BLaER1 treated with 17β-estradiol and CSF1 and Interleukin-3, amounts not matched to agents 10 nM and 100 nM (cell line): ENCODE measurements at regions not wholly inside any gene's neighbourhood (a gene's known extent, or its start where the extent isn't known, plus 50 kb on each side); places are given as distances from the start of the nearest gene placed in this dataset.
A peak's percentile ranks its signal among the peaks of the same experiment; 100 is the strongest.

ENCODE experiments used
- H3K27ac ChIP-seq, 11 experiments: shearing (Covaris generic); formaldehyde crosslinking; 2 replicates each; pipeline ENCODE4 v1.8.1; 2022
- H3K27me3 ChIP-seq, 11 experiments: shearing (Covaris generic); formaldehyde crosslinking; 2 replicates each; pipeline ENCODE4 v1.8.1; 2022
- H3K36me3 ChIP-seq, 11 experiments: shearing (Covaris generic); formaldehyde crosslinking; 2 replicates each; pipeline ENCODE4 v1.8.1; 2022
- H3K4me1 ChIP-seq, 10 experiments: shearing (Covaris generic); formaldehyde crosslinking; 2 replicates each; pipeline ENCODE4 v1.8.1; 2022
- H3K4me2 ChIP-seq, 11 experiments: shearing (Covaris generic); formaldehyde crosslinking; 2 replicates each; pipeline ENCODE4 v1.8.1; 2022
- H3K4me3 ChIP-seq, 10 experiments: shearing (Covaris generic); formaldehyde crosslinking; 2 replicates each; pipeline ENCODE4 v1.8.1; 2022
- H3K9ac ChIP-seq, 11 experiments: shearing (Covaris generic); formaldehyde crosslinking; 2 replicates each; pipeline ENCODE4 v1.8.1; 2022
- H3K9me3 ChIP-seq, 11 experiments: shearing (Covaris generic); formaldehyde crosslinking; replicated peaks in 1 of 11; 2 replicates each; pipeline ENCODE4 v1.8.1; 2022
- H4K20me1 ChIP-seq, 11 experiments: shearing (Covaris generic); formaldehyde crosslinking; 2 replicates each; pipeline ENCODE4 v1.8.1; 2022
- Cebpa-rat ChIP-seq, 11 experiments: shearing (Covaris generic); IDR thresholded peaks; 2 replicates each; pipeline ENCODE4 v1.8.1; 2022

- no peak for TF ChIP-seq Cebpa-rat (IDR thresholded peaks at IDR 0.05)
- Histone ChIP-seq H4K20me1 (no peaks in the 10 kb centered on the region), H3K9me3 (no peaks in the 10 kb centered on the region), H3K4me2 (no peak overlapping the region), H3K9ac (no peak overlapping the region), H3K27ac (no peak overlapping the region), H3K4me3 (no peak overlapping the region), H3K27me3 (no peaks in the 10 kb centered on the region), H3K36me3 (no peaks in the 10 kb centered on the region), H3K4me1 (peaks cover 0 to 10% (median 0%) of the 10 kb centered on the region in 10 experiments; a peak in 5 of 20 replicates)
These were observed 528.5 kb upstream of the CCDC196 start for GRCh38 chr14:65957631-65958205.

- Histone ChIP-seq H3K4me1 (peaks cover 0 to 14% (median 0%) of the 10 kb centered on the region in 10 experiments; a peak in 5 of 20 replicates), H3K27me3 (no peaks in the 10 kb centered on the region), H3K4me2 (peak overlapping the region in 2 of 11 experiments; percentile 40 to 51; a peak in 3 of 22 replicates), H3K9me3 (no peaks in the 10 kb centered on the region), H4K20me1 (no peaks in the 10 kb centered on the region), H3K9ac (no peak overlapping the region), H3K27ac (no peak overlapping the region), H3K36me3 (no peaks in the 10 kb centered on the region), H3K4me3 (no peak overlapping the region)
- no peak for TF ChIP-seq Cebpa-rat (IDR thresholded peaks at IDR 0.05)
These were observed 527.3 kb upstream of the CCDC196 start for GRCh38 chr14:65958664-65959562.

GRCh38 chr14:65959563-65960024, 526.6 kb upstream of the CCDC196 start:
- no peaks in the 10 kb centered on the region for H3K9me3 ChIP-seq

GRCh38 chr14:65961004-65961403, 525.2 kb upstream of the CCDC196 start:
- no peaks in the 10 kb centered on the region for H3K9me3 ChIP-seq
- no peaks in the 10 kb centered on the region for H4K20me1 ChIP-seq
- no peak for TF ChIP-seq Cebpa-rat (IDR thresholded peaks at IDR 0.05)
- peaks cover 0 to 14% (median 0%) of the 10 kb centered on the region in 10 experiments; a peak in 5 of 20 replicates for H3K4me1 ChIP-seq
- H3K4me3 ChIP-seq, result no peak overlapping the region
- no peak overlapping the region for H3K4me2 ChIP-seq
- no peaks in the 10 kb centered on the region for H3K27me3 ChIP-seq
- H3K27ac ChIP-seq, result no peak overlapping the region
- no peak overlapping the region for H3K9ac ChIP-seq
- no peaks in the 10 kb centered on the region for H3K36me3 ChIP-seq

More at GRCh38 chr14:65959563-65960024, 526.6 kb upstream of the CCDC196 start:
- no peaks in the 10 kb centered on the region for H3K36me3 ChIP-seq
- H3K4me3 ChIP-seq, result no peak overlapping the region
- H3K9ac ChIP-seq, result no peak overlapping the region
- H3K27ac ChIP-seq, result no peak overlapping the region
- no peak overlapping the region for H3K4me2 ChIP-seq
- no peaks in the 10 kb centered on the region for H4K20me1 ChIP-seq
- no peaks in the 10 kb centered on the region for H3K27me3 ChIP-seq
- TF ChIP-seq Cebpa-rat (IDR thresholded peaks at IDR 0.05), result no peak
- peaks cover 0 to 14% (median 0%) of the 10 kb centered on the region in 10 experiments; a peak in 5 of 20 replicates for H3K4me1 ChIP-seq

- Histone ChIP-seq H3K9me3 (no peaks in the 10 kb centered on the region), H3K27ac (no peak overlapping the region), H3K4me3 (no peak overlapping the region), H3K36me3 (no peaks in the 10 kb centered on the region), H3K4me2 (peak overlapping the region in 1 of 11 experiments; percentile 29; a peak in 1 of 22 replicates), H3K4me1 (peaks cover 0 to 14% (median 0%) of the 10 kb centered on the region in 10 experiments; a peak in 5 of 20 replicates), H3K9ac (no peak overlapping the region), H4K20me1 (no peaks in the 10 kb centered on the region), H3K27me3 (no peaks in the 10 kb centered on the region)
- TF ChIP-seq Cebpa-rat (IDR thresholded peaks at IDR 0.05), result no peak
These were observed 523.2 kb upstream of the CCDC196 start for GRCh38 chr14:65962952-65963351.

- Histone ChIP-seq H4K20me1 (no peaks in the 10 kb centered on the region), H3K36me3 (no peaks in the 10 kb centered on the region), H3K4me3 (no peak overlapping the region), H3K9ac (no peak overlapping the region), H3K27me3 (no peaks in the 10 kb centered on the region), H3K4me1 (peaks cover 0 to 6% (median 0%) of the 10 kb centered on the region in 10 experiments; a peak in 1 of 20 replicates), H3K4me2 (no peak overlapping the region), H3K27ac (no peak overlapping the region), H3K9me3 (no peaks in the 10 kb centered on the region)
- TF ChIP-seq Cebpa-rat (IDR thresholded peaks at IDR 0.05), result no peak
These were observed 521.8 kb upstream of the CCDC196 start for GRCh38 chr14:65964366-65964765.

- H3K27ac ChIP-seq, result no peak overlapping the region
- no peaks in the 10 kb centered on the region for H3K36me3 ChIP-seq
- peaks cover 0 to 6% (median 0%) of the 10 kb centered on the region in 10 experiments; a peak in 1 of 20 replicates for H3K4me1 ChIP-seq
- H3K9ac ChIP-seq, result no peak overlapping the region
- no peak overlapping the region for H3K4me3 ChIP-seq
- H3K27me3 ChIP-seq, result no peaks in the 10 kb centered on the region
- TF ChIP-seq Cebpa-rat (IDR thresholded peaks at IDR 0.05), result no peak
- no peaks in the 10 kb centered on the region for H3K9me3 ChIP-seq
- no peak overlapping the region for H3K4me2 ChIP-seq
- H4K20me1 ChIP-seq, result no peaks in the 10 kb centered on the region
These were observed 520.0 kb upstream of the CCDC196 start for GRCh38 chr14:65966188-65966587.

- H4K20me1 ChIP-seq, result no peaks in the 10 kb centered on the region
- no peak overlapping the region for H3K27ac ChIP-seq
- H3K27me3 ChIP-seq, result no peaks in the 10 kb centered on the region
- no peak overlapping the region for H3K4me3 ChIP-seq
- TF ChIP-seq Cebpa-rat (IDR thresholded peaks at IDR 0.05), result no peak
- H3K4me1 ChIP-seq, result no peaks in the 10 kb centered on the region
- no peaks in the 10 kb centered on the region for H3K9me3 ChIP-seq
- H3K9ac ChIP-seq, result no peak overlapping the region
- no peak overlapping the region for H3K4me2 ChIP-seq
- H3K36me3 ChIP-seq, result no peaks in the 10 kb centered on the region
These were observed 513.8 kb upstream of the CCDC196 start for GRCh38 chr14:65972346-65972870.

GRCh38 chr14:65972891-65973290, 513.3 kb upstream of the CCDC196 start:
- Histone ChIP-seq H3K9me3 (no peaks in the 10 kb centered on the region), H3K27ac (no peak overlapping the region), H4K20me1 (no peaks in the 10 kb centered on the region), H3K4me1 (no peaks in the 10 kb centered on the region), H3K36me3 (no peaks in the 10 kb centered on the region), H3K9ac (no peak overlapping the region), H3K4me3 (no peak overlapping the region), H3K4me2 (no peak overlapping the region), H3K27me3 (no peaks in the 10 kb centered on the region)
- TF ChIP-seq Cebpa-rat (IDR thresholded peaks at IDR 0.05), result no peak
